T-cell (primary cell): ENCODE measurements at regions not wholly inside any gene's neighbourhood (a gene's known extent, or its start where the extent isn't known, plus 50 kb on each side); places are given as distances from the start of the nearest gene placed in this dataset.

Experiments
- ATAC-seq, 4 experiments: fragments of 200-7000 bp in 3 of 4; fragments of 150-1000 bp in 1 of 4; cut with Tn5 transposase; replicated peaks in 1 of 4; 1 replicate in 3 of 4; 2 replicates in 1 of 4; pipeline ENCODE4 v1.10.0; 2021; ENCODE audit warnings: moderate library complexity in 3 of 4, mild to moderate bottlenecking in 2 of 4, moderate number of reproducible peaks in 1 of 4
- CTCF ChIA-PET, 2 donors: fragments of 300-600 bp; sonication (Branson Sonifier 250); formaldehyde crosslinking; loops; one replicate each; lab custom pipeline; 2022; ENCODE audit warnings: antibody characterized with exemption in 2 of 2; lab: Charles Lee
- POLR2A ChIA-PET, 2 donors: fragments of 300-600 bp; sonication (Branson Sonifier 250); formaldehyde crosslinking; loops; one replicate each; lab custom pipeline; 2022; ENCODE audit warnings: antibody characterized with exemption in 2 of 2; lab: Charles Lee
- DNase-seq, 35 experiments: peaks; one replicate each; pipeline versions ENCODE4 v3.0.0 to v3.0.0-alpha.2; 2013 to 2023
- H3K27ac ChIP-seq: one replicate; pipeline ENCODE4 v1.5.1; 2013; ENCODE audit warnings: low read length
- H3K27me3 ChIP-seq, 2 experiments: replicated peaks in 1 of 2; 1 replicate in 1 of 2; 2 replicates in 1 of 2; pipeline versions ENCODE4 v1.6.1 to v1.7.0; 2013; ENCODE audit warnings: low read length in 1 of 2, mixed read lengths in 1 of 2; ENCODE audit not compliant: control insufficient read depth in 2 of 2, insufficient read depth in 2 of 2; ENCODE audit errors: extremely low read depth in 1 of 2
- H3K36me3 ChIP-seq, 2 donors: 1 replicate in 1 of 2; 2 replicates in 1 of 2; pipeline versions ENCODE4 v1.6.1 to v1.7.0; 2013; ENCODE audit warnings: low read length in 1 of 2; ENCODE audit not compliant: control insufficient read depth in 2 of 2, insufficient read depth in 1 of 2; ENCODE audit errors: extremely low read depth in 1 of 2
- H3K4me1 ChIP-seq, 2 experiments: 1 replicate in 1 of 2; 2 replicates in 1 of 2; pipeline versions ENCODE4 v1.6.1 to v1.7.0; 2013; ENCODE audit warnings: low read length in 2 of 2, mixed read lengths in 1 of 2; ENCODE audit not compliant: insufficient read depth in 2 of 2, control insufficient read depth in 1 of 2; ENCODE audit errors: extremely low read depth in 1 of 2
- H3K4me3 ChIP-seq, 2 donors: 1 replicate in 1 of 2; 2 replicates in 1 of 2; pipeline versions ENCODE4 v1.5.1 to v1.7.0; 2013; ENCODE audit warnings: mild to moderate bottlenecking in 2 of 2, low read length in 1 of 2, moderate library complexity in 1 of 2; ENCODE audit not compliant: control insufficient read depth in 1 of 2; ENCODE audit errors: extremely low read depth in 1 of 2
- H3K9me3 ChIP-seq: 2 replicates; pipeline ENCODE4 v1.7.0; 2013
- H3K27ac Mint-ChIP-seq, 2 donors: one replicate each; pipeline ENCODE4 v1.8.0; 2020 to 2021; ENCODE audit warnings: mild to moderate bottlenecking in 2 of 2, mixed read lengths in 2 of 2
- H3K27me3 Mint-ChIP-seq, 2 donors: one replicate each; pipeline ENCODE4 v1.8.0; 2021 to 2022; ENCODE audit warnings: mixed read lengths in 2 of 2
- H3K36me3 Mint-ChIP-seq: one replicate; pipeline ENCODE4 v1.8.0; 2021; ENCODE audit warnings: mixed read lengths
- H3K4me1 Mint-ChIP-seq, 3 donors: one replicate each; pipeline ENCODE4 v1.8.0; 2020 to 2022; ENCODE audit warnings: mixed read lengths in 3 of 3, mild to moderate bottlenecking in 1 of 3
- H3K4me3 Mint-ChIP-seq, 3 donors: one replicate each; pipeline ENCODE4 v1.8.0; 2020 to 2022; ENCODE audit warnings: mild to moderate bottlenecking in 3 of 3, mixed read lengths in 3 of 3, moderate library complexity in 3 of 3
- H3K9me3 Mint-ChIP-seq, 3 donors: one replicate each; pipeline ENCODE4 v1.8.0; 2020 to 2022; ENCODE audit warnings: mixed read lengths in 3 of 3
- WGBS: methylation state at CpG from one replicate; pipeline ENCODE4 v1.1.5; 2013; ENCODE audit warnings: missing lambda C conversion rate; ENCODE audit not compliant: insufficient coverage; 5-methylcytosine and 5-hydroxymethylcytosine counted together

- ATAC-seq = no peak
- no peak for DNase-seq
- Mint-ChIP-seq H3K9me3 (no peaks in the 10 kb centered on the region), H3K27ac (no peak overlapping the region), H3K4me3 (no peak overlapping the region), H3K36me3 (no peaks in the 10 kb centered on the region), H3K4me1 (no peaks in the 10 kb centered on the region), H3K27me3 (peaks cover 16 to 20% of the 10 kb centered on the region in 2 donors)
- no peak overlapping the region for H3K27ac ChIP-seq
- no peaks in the 10 kb centered on the region for H3K4me1 ChIP-seq
- H3K9me3 ChIP-seq = no peaks in the 10 kb centered on the region
- ChIA-PET POLR2A (no interaction called here), CTCF (no interaction called here)
- no peak overlapping the region for H3K4me3 ChIP-seq
- H3K27me3 ChIP-seq = peaks cover 0 to 15% of the 10 kb centered on the region in 2 experiments
- no peaks in the 10 kb centered on the region for H3K36me3 ChIP-seq
- no CpG with 5 or more reads among the region's 2 CpGs for WGBS
Observed at GRCh38 chr22:27142286-27142685, 484.9 kb downstream of the MIAT start.

GRCh38 chr22:27144321-27144720, 486.9 kb downstream of the MIAT start:
- no peaks in the 10 kb centered on the region for H3K36me3 ChIP-seq
- no peak overlapping the region for H3K27ac ChIP-seq
- Mint-ChIP-seq H3K4me1 (no peaks in the 10 kb centered on the region), H3K4me3 (no peak overlapping the region), H3K9me3 (peaks cover 0 to 6% (median 4%) of the 10 kb centered on the region in 3 donors), H3K27me3 (peaks cover 21 to 26% of the 10 kb centered on the region in 2 donors), H3K36me3 (no peaks in the 10 kb centered on the region), H3K27ac (no peak overlapping the region)
- H3K27me3 ChIP-seq = peaks cover 0 to 11% of the 10 kb centered on the region in 2 experiments
- no peaks in the 10 kb centered on the region for H3K4me1 ChIP-seq
- ChIA-PET CTCF (no interaction called here), POLR2A (no interaction called here)
- no peak for DNase-seq
- H3K9me3 ChIP-seq = no peaks in the 10 kb centered on the region
- H3K4me3 ChIP-seq = no peak overlapping the region
- no peak for ATAC-seq
- 83% methylated on average over 1 of the region's 2 CpGs for WGBS

- ATAC-seq (no peak), DNase-seq (no peak)
- peaks cover 4 to 12% (median 4%) of the 10 kb centered on the region in 3 donors for H3K4me1 Mint-ChIP-seq
- H3K4me3 Mint-ChIP-seq = no peak overlapping the region
- peaks cover 0 to 6% (median 4%) of the 10 kb centered on the region in 3 donors for H3K9me3 Mint-ChIP-seq
- no peak overlapping the region for H3K4me3 ChIP-seq
- H3K27me3 ChIP-seq = peaks cover 0 to 7% of the 10 kb centered on the region in 2 experiments
- peaks cover 24 to 30% of the 10 kb centered on the region in 2 donors for H3K27me3 Mint-ChIP-seq
- no peaks in the 10 kb centered on the region for H3K9me3 ChIP-seq
- POLR2A ChIA-PET = no interaction called here
- no peaks in the 10 kb centered on the region for H3K4me1 ChIP-seq
- CTCF ChIA-PET = no interaction called here
- H3K27ac Mint-ChIP-seq = no peak overlapping the region
- no peaks in the 10 kb centered on the region for H3K36me3 ChIP-seq
- WGBS = 83% methylated on average over 1 of the region's 4 CpGs
- H3K27ac ChIP-seq = no peak overlapping the region
- no peaks in the 10 kb centered on the region for H3K36me3 Mint-ChIP-seq
Observed at GRCh38 chr22:27146866-27147633, 489.7 kb downstream of the MIAT start.

GRCh38 chr22:27148055-27148454, 490.7 kb downstream of the MIAT start:
- no peaks in the 10 kb centered on the region for H3K4me1 ChIP-seq
- peaks cover 0 to 7% of the 10 kb centered on the region in 2 experiments for H3K27me3 ChIP-seq
- H3K9me3 ChIP-seq = no peaks in the 10 kb centered on the region
- no CpG with 5 or more reads among the region's 2 CpGs for WGBS
- H3K4me3 ChIP-seq = no peak overlapping the region
- ATAC-seq = no peak
- no peaks in the 10 kb centered on the region for H3K36me3 ChIP-seq
- Mint-ChIP-seq H3K27me3 (peaks cover 22 to 32% of the 10 kb centered on the region in 2 donors), H3K4me3 (no peak overlapping the region), H3K27ac (no peak overlapping the region), H3K4me1 (peaks cover 4 to 12% (median 4%) of the 10 kb centered on the region in 3 donors), H3K9me3 (peaks cover 0 to 8% (median 6%) of the 10 kb centered on the region in 3 donors), H3K36me3 (no peaks in the 10 kb centered on the region)
- POLR2A ChIA-PET = no interaction called here
- DNase-seq = no peak
- CTCF ChIA-PET = no interaction called here
- no peak overlapping the region for H3K27ac ChIP-seq

GRCh38 chr22:27148886-27149470, 491.6 kb downstream of the MIAT start:
- DNase-seq = no peak
- Histone ChIP-seq H3K36me3 (no peaks in the 10 kb centered on the region), H3K9me3 (no peaks in the 10 kb centered on the region), H3K27me3 (peaks cover 0 to 7% of the 10 kb centered on the region in 2 experiments), H3K27ac (no peak overlapping the region), H3K4me3 (no peak overlapping the region), H3K4me1 (no peaks in the 10 kb centered on the region)
- Mint-ChIP-seq H3K4me3 (no peak overlapping the region), H3K36me3 (no peaks in the 10 kb centered on the region), H3K27me3 (peaks cover 24 to 35% of the 10 kb centered on the region in 2 donors), H3K9me3 (peaks cover 0 to 11% (median 6%) of the 10 kb centered on the region in 3 donors), H3K4me1 (peaks cover 4 to 12% (median 4%) of the 10 kb centered on the region in 3 donors), H3K27ac (no peak overlapping the region)
- 97% methylated on average over 5 of the region's 8 CpGs for WGBS
- no peak for ATAC-seq
- POLR2A ChIA-PET = no interaction called here
- CTCF ChIA-PET = no interaction called here

- DNase-seq (no peak), ATAC-seq (no peak)
- Mint-ChIP-seq H3K36me3 (no peaks in the 10 kb centered on the region), H3K4me3 (no peak overlapping the region), H3K27ac (no peak overlapping the region), H3K27me3 (peaks cover 26 to 33% of the 10 kb centered on the region in 2 donors), H3K9me3 (peaks cover 0 to 11% (median 6%) of the 10 kb centered on the region in 3 donors), H3K4me1 (peaks cover 4 to 12% (median 4%) of the 10 kb centered on the region in 3 donors)
- no peak overlapping the region for H3K4me3 ChIP-seq
- peaks cover 0 to 11% of the 10 kb centered on the region in 2 experiments for H3K27me3 ChIP-seq
- H3K27ac ChIP-seq = no peak overlapping the region
- ChIA-PET POLR2A (no interaction called here), CTCF (no interaction called here)
- H3K4me1 ChIP-seq = no peaks in the 10 kb centered on the region
- 87% methylated on average over 5 of the region's 12 CpGs for WGBS
- no peaks in the 10 kb centered on the region for H3K9me3 ChIP-seq
- H3K36me3 ChIP-seq = no peaks in the 10 kb centered on the region
Observed at GRCh38 chr22:27149921-27150543, 492.6 kb downstream of the MIAT start.
